Bronchial epithelial cell (primary cell): ENCODE measurements at regions not wholly inside any gene's neighbourhood (a gene's known extent, or its start where the extent isn't known, plus 50 kb on each side); places are given as distances from the start of the nearest gene placed in this dataset.

ENCODE experiments used
- DNase-seq: peaks from one replicate; pipeline ENCODE4 v3.0.0-alpha.2; 2010; ENCODE audit warnings: low read depth
- FAIRE-seq: peaks from 2 replicates; lab custom pipeline; 2011; peaks lifted over from hg19 to GRCh38; lab: Jason Lieb, UNC
- H3K27me3 ChIP-seq: 2 replicates; pipeline ENCODE4 v1.5.1; 2011; ENCODE audit warnings: low read length; ENCODE audit not compliant: control insufficient read depth, insufficient read depth
- H3K36me3 ChIP-seq: 2 replicates; pipeline ENCODE4 v1.5.1; 2011; ENCODE audit warnings: low read length; ENCODE audit not compliant: control insufficient read depth, insufficient read depth
- H3K4me3 ChIP-seq: 2 replicates; pipeline ENCODE4 v1.5.1; 2011; ENCODE audit warnings: mild to moderate bottlenecking, low read depth, low read length, control low read depth
- TF ChIP-seq, protein P1 (sequence below): IDR thresholded peaks from 2 replicates; pipeline ENCODE4 v1.5.1; 2011; ENCODE audit warnings: mild to moderate bottlenecking, moderate library complexity, low read length, control low read depth, inconsistent platforms; ENCODE audit not compliant: insufficient read depth, severe bottlenecking

DNA sequence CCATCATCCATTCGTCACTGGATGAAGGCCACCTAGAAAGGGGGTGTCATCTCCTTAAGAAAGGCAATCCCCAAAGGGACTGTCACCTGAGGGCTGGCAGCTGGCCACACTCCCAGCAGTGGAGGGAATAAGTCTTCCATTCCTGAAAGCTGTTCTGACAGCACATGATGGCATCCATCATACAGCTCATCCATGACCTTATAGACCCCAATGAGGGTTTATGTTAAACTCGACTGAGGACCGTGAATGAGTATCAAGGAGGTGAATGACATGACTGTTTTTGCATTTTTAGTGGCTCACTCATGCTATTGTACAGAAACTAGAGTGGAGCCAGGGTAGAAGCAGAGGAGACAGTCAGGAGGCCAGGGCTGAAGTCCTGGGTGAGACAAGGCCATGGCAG is 203.1 kb upstream of the CNR1 start:
- TF ChIP-seq, protein P1, sequence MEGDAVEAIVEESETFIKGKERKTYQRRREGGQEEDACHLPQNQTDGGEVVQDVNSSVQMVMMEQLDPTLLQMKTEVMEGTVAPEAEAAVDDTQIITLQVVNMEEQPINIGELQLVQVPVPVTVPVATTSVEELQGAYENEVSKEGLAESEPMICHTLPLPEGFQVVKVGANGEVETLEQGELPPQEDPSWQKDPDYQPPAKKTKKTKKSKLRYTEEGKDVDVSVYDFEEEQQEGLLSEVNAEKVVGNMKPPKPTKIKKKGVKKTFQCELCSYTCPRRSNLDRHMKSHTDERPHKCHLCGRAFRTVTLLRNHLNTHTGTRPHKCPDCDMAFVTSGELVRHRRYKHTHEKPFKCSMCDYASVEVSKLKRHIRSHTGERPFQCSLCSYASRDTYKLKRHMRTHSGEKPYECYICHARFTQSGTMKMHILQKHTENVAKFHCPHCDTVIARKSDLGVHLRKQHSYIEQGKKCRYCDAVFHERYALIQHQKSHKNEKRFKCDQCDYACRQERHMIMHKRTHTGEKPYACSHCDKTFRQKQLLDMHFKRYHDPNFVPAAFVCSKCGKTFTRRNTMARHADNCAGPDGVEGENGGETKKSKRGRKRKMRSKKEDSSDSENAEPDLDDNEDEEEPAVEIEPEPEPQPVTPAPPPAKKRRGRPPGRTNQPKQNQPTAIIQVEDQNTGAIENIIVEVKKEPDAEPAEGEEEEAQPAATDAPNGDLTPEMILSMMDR, result no peak
- Histone ChIP-seq H3K4me3 (no peak overlapping the region), H3K27me3 (no peaks in the 10 kb centered on the region), H3K36me3 (no peaks in the 10 kb centered on the region)
- DNase-seq (no peak), FAIRE-seq (no peak)

GRCh38 chr6:88368071-88368787 is 202.1 kb upstream of the CNR1 start:
- Histone ChIP-seq H3K27me3 (no peaks in the 10 kb centered on the region), H3K36me3 (no peaks in the 10 kb centered on the region), H3K4me3 (no peak overlapping the region)
- FAIRE-seq, result no peak
- TF ChIP-seq, protein P1, result no peak
- peak; percentile 22 for DNase-seq

DNA sequence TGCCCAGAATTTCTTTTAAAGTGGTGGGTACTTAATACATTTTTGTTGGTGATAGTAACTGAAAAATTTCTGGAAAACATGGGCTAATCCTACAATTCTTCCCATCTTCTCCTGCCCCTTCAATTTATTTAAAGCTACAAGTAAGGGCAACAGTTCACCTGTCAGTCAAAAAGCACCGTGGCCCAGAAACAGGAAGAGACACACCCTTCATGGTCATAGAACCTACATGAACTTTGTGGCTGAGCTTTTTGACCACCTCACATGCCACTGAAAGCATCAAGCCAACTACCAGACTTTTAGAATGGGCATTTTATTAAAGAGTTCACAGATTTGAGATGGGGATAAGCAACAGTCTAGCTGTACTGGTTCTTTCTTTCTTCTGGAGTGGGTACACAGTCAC is 201.1 kb upstream of the CNR1 start:
- no peaks in the 10 kb centered on the region for H3K36me3 ChIP-seq
- TF ChIP-seq, protein P1, result no peak
- no peak for DNase-seq
- no peak for FAIRE-seq
- no peak overlapping the region for H3K4me3 ChIP-seq
- H3K27me3 ChIP-seq, result no peaks in the 10 kb centered on the region

DNA sequence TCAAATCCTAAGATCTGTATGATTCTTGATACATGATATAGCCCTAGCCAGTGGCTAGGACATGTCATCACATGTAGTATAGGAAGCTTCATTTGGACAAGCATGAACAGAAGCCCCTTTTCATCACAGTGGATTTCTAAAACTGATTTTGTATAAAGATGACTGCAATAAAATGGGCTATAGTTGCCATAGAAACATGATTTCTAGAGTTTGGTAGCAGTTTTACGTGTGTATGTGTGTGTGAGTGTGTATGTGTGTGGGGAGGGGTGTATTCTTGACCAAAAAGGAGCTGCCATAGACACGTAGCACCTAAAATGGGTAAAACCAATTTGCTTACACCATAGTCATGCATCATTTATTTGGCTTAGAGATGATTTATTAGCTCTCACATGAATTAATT is 200.5 kb upstream of the CNR1 start:
- H3K27me3 ChIP-seq, result no peaks in the 10 kb centered on the region
- DNase-seq, result peak; percentile 28
- FAIRE-seq, result no peak
- H3K4me3 ChIP-seq, result no peak overlapping the region
- H3K36me3 ChIP-seq, result no peaks in the 10 kb centered on the region
- TF ChIP-seq, protein P1, result no peak

DNA sequence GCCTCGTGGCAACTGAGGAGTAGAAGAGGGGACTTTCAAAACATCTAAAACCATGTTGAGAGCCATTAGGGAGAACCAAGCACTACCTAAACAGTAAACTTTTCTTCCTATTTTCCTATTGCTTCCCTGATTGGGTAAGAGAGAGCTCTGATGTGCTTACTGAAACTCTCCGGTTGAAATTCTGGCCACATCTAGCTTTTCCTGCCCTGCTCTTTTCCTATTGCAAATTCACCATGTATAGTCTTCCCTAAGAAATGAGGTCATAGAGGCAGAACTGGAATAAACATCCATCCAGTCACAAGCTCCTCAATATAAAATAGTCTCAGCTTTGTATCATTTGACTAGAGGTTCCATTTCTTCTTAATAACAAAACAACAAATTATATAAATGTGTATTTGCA is 199.5 kb upstream of the CNR1 start:
- no peaks in the 10 kb centered on the region for H3K27me3 ChIP-seq
- TF ChIP-seq, protein P1, result no peak
- FAIRE-seq (no peak), DNase-seq (no peak)
- no peak overlapping the region for H3K4me3 ChIP-seq
- no peaks in the 10 kb centered on the region for H3K36me3 ChIP-seq

- no peak overlapping the region for H3K4me3 ChIP-seq
- DNase-seq (no peak), FAIRE-seq (no peak)
- H3K36me3 ChIP-seq, result no peaks in the 10 kb centered on the region
- TF ChIP-seq, protein P1, result no peak
- H3K27me3 ChIP-seq, result no peaks in the 10 kb centered on the region
Observed at GRCh38 chr6:88365230-88365629, 199.1 kb upstream of the CNR1 start.
